NCI-H146 treated with DMSO at 0.1 percent for 48 hours (cell line): ENCODE measurements at regions not wholly inside any gene's neighbourhood (a gene's known extent, or its start where the extent isn't known, plus 50 kb on each side); places are given as distances from the start of the nearest gene placed in this dataset.
"Not testable (repeated sequence)": the region's sequence is repeated elsewhere in the genome, so short reads cannot be mapped to it uniquely, and the experiment has no call there.

Experiments
- DNase-seq: peaks from one replicate; lab custom pipeline; 2025; ENCODE audit not compliant: unreplicated experiment; lab: John Stamatoyannopoulos, UW

GRCh38 chr16:60816461-60816860, 1219.8 kb downstream of the CDH8 start:
- DNase-seq = no peak

- DNase-seq = no peak
Observed at GRCh38 chr16:60815865-60816264, 1220.4 kb downstream of the CDH8 start.

- DNase-seq = no peak
Observed at GRCh38 chr16:60815033-60815432, 1221.2 kb downstream of the CDH8 start.

GRCh38 chr16:60811657-60812056, 1224.6 kb downstream of the CDH8 start:
- DNase-seq = no peak

- no peak for DNase-seq
Observed at GRCh38 chr16:60811051-60811608, 1225.1 kb downstream of the CDH8 start.

GRCh38 chr16:60810250-60810649, 1226.0 kb downstream of the CDH8 start:
- DNase-seq = no peak

GRCh38 chr16:60792437-60792836, 1243.8 kb downstream of the CDH8 start:
- no peak for DNase-seq

- DNase-seq = no peak
Observed at GRCh38 chr16:60788631-60789030, 1247.6 kb downstream of the CDH8 start.

GRCh38 chr16:60776281-60776680, 1260.0 kb downstream of the CDH8 start:
- no peak for DNase-seq

- no peak for DNase-seq
Observed at GRCh38 chr16:60771138-60771537, 1265.1 kb downstream of the CDH8 start.

- not testable (repeated sequence) for DNase-seq
Observed at GRCh38 chr16:60770384-60770783, 1265.9 kb downstream of the CDH8 start.

GRCh38 chr16:60763869-60764268, 1272.4 kb downstream of the CDH8 start:
- DNase-seq = no peak

- no peak for DNase-seq
Observed at GRCh38 chr16:60755907-60756306, 1280.3 kb downstream of the CDH8 start.

GRCh38 chr16:60748366-60748765, 1287.9 kb downstream of the CDH8 start:
- no peak for DNase-seq

GRCh38 chr16:60744198-60744597, 1292.0 kb downstream of the CDH8 start:
- no peak for DNase-seq

GRCh38 chr16:60741810-60742209, 1294.4 kb downstream of the CDH8 start:
- DNase-seq = no peak

GRCh38 chr16:60739737-60740683, 1296.2 kb downstream of the CDH8 start:
- DNase-seq = no peak

GRCh38 chr16:60731329-60732050, 1304.7 kb downstream of the CDH8 start:
- DNase-seq = no peak

GRCh38 chr16:60729051-60729450, 1307.2 kb downstream of the CDH8 start:
- DNase-seq = no peak

GRCh38 chr16:60727851-60728250, 1308.4 kb downstream of the CDH8 start:
- no peak for DNase-seq

GRCh38 chr16:60720060-60720459, 1316.2 kb downstream of the CDH8 start:
- DNase-seq = no peak

- DNase-seq = no peak
Observed at GRCh38 chr16:60717808-60718207, 1318.4 kb downstream of the CDH8 start.
